H9 (cell line): ENCODE measurements at regions not wholly inside any gene's neighbourhood (a gene's known extent, or its start where the extent isn't known, plus 50 kb on each side); places are given as distances from the start of the nearest gene placed in this dataset.
A peak's percentile ranks its signal among the peaks of the same experiment; 100 is the strongest.

Source experiments
- DNase-seq: peaks from one replicate; pipeline ENCODE4 v3.0.0-alpha.2; 2017
- H2AFZ ChIP-seq: one replicate; pipeline ENCODE4 v1.6.1; 2013; ENCODE audit warnings: mild to moderate bottlenecking, low read length, control low read depth, moderate library complexity
- H2AK5ac ChIP-seq: 2 replicates; pipeline ENCODE4 v1.6.1; 2013; ENCODE audit warnings: low read length, control low read depth, mixed read lengths; ENCODE audit not compliant: insufficient read length
- H2BK120ac ChIP-seq: one replicate; pipeline ENCODE4 v1.6.1; 2013; ENCODE audit warnings: low read depth, mild to moderate bottlenecking, low read length, control low read depth, inconsistent platforms; ENCODE audit not compliant: poor library complexity, severe bottlenecking
- H2BK12ac ChIP-seq: 2 replicates; pipeline ENCODE4 v1.6.1; 2013; ENCODE audit warnings: low read length, control low read depth, mixed read lengths, low read depth; ENCODE audit not compliant: insufficient read length
- H2BK15ac ChIP-seq: 2 replicates; pipeline ENCODE4 v1.6.1; 2013; ENCODE audit warnings: low read depth, low read length, control low read depth
- H2BK20ac ChIP-seq: one replicate; pipeline ENCODE4 v1.6.1; 2013; ENCODE audit warnings: low read depth, mild to moderate bottlenecking, low read length, control low read depth, inconsistent platforms; ENCODE audit not compliant: poor library complexity, severe bottlenecking
- H2BK5ac ChIP-seq: 2 replicates; pipeline ENCODE4 v1.6.1; 2013; ENCODE audit warnings: low read length, control low read depth, mixed read lengths; ENCODE audit not compliant: insufficient read length
- H3K14ac ChIP-seq: 2 replicates; pipeline ENCODE4 v1.6.1; 2013; ENCODE audit warnings: low read length, control low read depth; ENCODE audit not compliant: insufficient read depth
- H3K18ac ChIP-seq: 2 replicates; pipeline ENCODE4 v1.6.1; 2013; ENCODE audit warnings: low read depth, mild to moderate bottlenecking, mixed read lengths, low read length, control low read depth; ENCODE audit not compliant: insufficient read length
- H3K23ac ChIP-seq: 2 replicates; pipeline ENCODE4 v1.6.1; 2013; ENCODE audit warnings: low read length, control low read depth, mixed read lengths, low read depth; ENCODE audit not compliant: insufficient read length
- H3K23me2 ChIP-seq: 2 replicates; pipeline ENCODE4 v1.6.1; 2013; ENCODE audit warnings: low read depth, mild to moderate bottlenecking, mixed read lengths, low read length, control low read depth; ENCODE audit not compliant: insufficient read length, poor library complexity, severe bottlenecking
- H3K27ac ChIP-seq: 2 replicates; pipeline ENCODE4 v1.5.1; 2013; ENCODE audit warnings: low read length, control low read depth, mixed read lengths, low read depth; ENCODE audit not compliant: insufficient read length
- H3K27me3 ChIP-seq: 2 replicates; pipeline ENCODE4 v1.6.1; 2013; ENCODE audit warnings: low read length, control low read depth, inconsistent platforms; ENCODE audit not compliant: insufficient read depth
- H3K4ac ChIP-seq: 2 replicates; pipeline ENCODE4 v1.6.1; 2013; ENCODE audit warnings: low read depth, mild to moderate bottlenecking, control low read depth, inconsistent platforms, low read length, moderate library complexity
- H3K4me1 ChIP-seq: 2 replicates; pipeline ENCODE4 v1.6.1; 2013; ENCODE audit warnings: low read length, control low read depth, inconsistent platforms; ENCODE audit not compliant: insufficient read depth
- H3K4me2 ChIP-seq: 2 replicates; pipeline ENCODE4 v1.6.1; 2013; ENCODE audit warnings: low read length, control low read depth, mixed read lengths; ENCODE audit not compliant: insufficient read length, insufficient read depth
- H3K56ac ChIP-seq: 2 replicates; pipeline ENCODE4 v1.6.1; 2013; ENCODE audit warnings: low read depth, mild to moderate bottlenecking, mixed read lengths, low read length, control low read depth; ENCODE audit not compliant: insufficient read length
- H3K79me1 ChIP-seq: 2 replicates; pipeline ENCODE4 v1.6.1; 2013; ENCODE audit warnings: low read depth, mild to moderate bottlenecking, moderate library complexity, low read length, control low read depth, inconsistent platforms; ENCODE audit not compliant: insufficient read depth, poor library complexity, severe bottlenecking
- H3K79me2 ChIP-seq: 2 replicates; pipeline ENCODE4 v1.6.1; 2013; ENCODE audit warnings: low read length, control low read depth, inconsistent platforms; ENCODE audit not compliant: insufficient read depth
- H3K9ac ChIP-seq: 2 replicates; pipeline ENCODE4 v1.6.1; 2013; ENCODE audit warnings: low read length, control low read depth, mixed read lengths; ENCODE audit not compliant: insufficient read length; ENCODE audit errors: extremely low read depth
- H3K9me3 ChIP-seq: one replicate; pipeline ENCODE4 v1.6.1; 2013; ENCODE audit warnings: low read depth, low read length, inconsistent platforms; ENCODE audit not compliant: control insufficient read depth
- H3T11ph ChIP-seq: one replicate; pipeline ENCODE4 v1.6.1; 2013; ENCODE audit warnings: mild to moderate bottlenecking, low read length, control low read depth, inconsistent platforms
- H4K20me1 ChIP-seq: one replicate; pipeline ENCODE4 v1.6.1; 2013; ENCODE audit not compliant: control insufficient read depth, insufficient read length, insufficient read depth
- H4K5ac ChIP-seq: 2 replicates; pipeline ENCODE4 v1.6.1; 2013; ENCODE audit warnings: low read depth, mild to moderate bottlenecking, mixed read lengths, low read length, control low read depth; ENCODE audit not compliant: insufficient read length
- H4K8ac ChIP-seq: replicated peaks from 2 replicates; pipeline ENCODE4 v1.6.1; 2013; ENCODE audit warnings: low read length, control low read depth, mixed read lengths, low read depth; ENCODE audit not compliant: insufficient read length
- H4K91ac ChIP-seq: 2 replicates; pipeline ENCODE4 v1.6.1; 2013; ENCODE audit warnings: low read depth, mild to moderate bottlenecking, moderate library complexity, mixed read lengths, low read length, control low read depth; ENCODE audit not compliant: insufficient read length
- H3K27ac Mint-ChIP-seq, 3 experiments: 2 replicates in 2 of 3; 3 replicates in 1 of 3; pipeline ENCODE4 v1.8.0; 2020 to 2021; ENCODE audit warnings: mixed read lengths in 3 of 3, mild to moderate bottlenecking in 1 of 3, moderate library complexity in 1 of 3
- H3K27me3 Mint-ChIP-seq: 2 replicates; pipeline ENCODE4 v1.8.0; 2021; ENCODE audit warnings: low read depth, mild to moderate bottlenecking, moderate library complexity, mixed read lengths
- H3K36me3 Mint-ChIP-seq, 3 experiments: 2 replicates in 2 of 3; 3 replicates in 1 of 3; pipeline ENCODE4 v1.8.0; 2020 to 2021; ENCODE audit warnings: low read depth in 3 of 3, mixed read lengths in 3 of 3; ENCODE audit not compliant: insufficient read depth in 1 of 3
- H3K4me1 Mint-ChIP-seq, 2 experiments: 2 replicates each; pipeline ENCODE4 v1.8.0; 2020; ENCODE audit warnings: mixed read lengths in 2 of 2
- H3K4me3 Mint-ChIP-seq, 2 experiments: 2 replicates in 1 of 2; 3 replicates in 1 of 2; pipeline ENCODE4 v1.8.0; 2020 to 2021; ENCODE audit warnings: mild to moderate bottlenecking in 2 of 2, mixed read lengths in 2 of 2, moderate library complexity in 1 of 2
- H3K9me3 Mint-ChIP-seq, 2 experiments: 2 replicates in 1 of 2; 3 replicates in 1 of 2; pipeline ENCODE4 v1.8.0; 2020; ENCODE audit warnings: mild to moderate bottlenecking in 2 of 2, mixed read lengths in 2 of 2, moderate library complexity in 1 of 2
- CTCF ChIP-seq: fragments of 200-600 bp; sonication (generic); conservative IDR thresholded peaks from 3 replicates; pipeline ENCODE4 v1.8.0; 2021; ENCODE audit warnings: antibody characterized with exemption, mild to moderate bottlenecking
- WGBS: extraction: QIAGEN DNeasy Blood & Tissue Kit; methylation state at CpG from one replicate; pipeline ENCODE4 v1.1.7; 2013; ENCODE audit warnings: missing lambda C conversion rate, low lambda C conversion rate, mixed read lengths; ENCODE audit not compliant: insufficient read length; ENCODE audit errors: extremely low coverage; 5-methylcytosine and 5-hydroxymethylcytosine counted together

GRCh38 chr1:5341471-5341870 is 650.8 kb downstream of the NPHP4 start:
- Histone ChIP-seq H3K79me1 (no peaks in the 10 kb centered on the region), H2AK5ac (no peak overlapping the region), H3K27me3 (no peaks in the 10 kb centered on the region), H2BK20ac (no peak overlapping the region), H3K56ac (no peak overlapping the region), H4K8ac (no peak overlapping the region), H3K14ac (peak overlapping the region; percentile 2; the same call in 1 of the 2 replicates), H3K9ac (no peak overlapping the region), H3K23me2 (no peaks in the 10 kb centered on the region), H2AFZ (no peak overlapping the region), H3K4ac (no peak overlapping the region), H2BK120ac (no peak overlapping the region), H3K27ac (no peak overlapping the region), H4K5ac (no peak overlapping the region), H4K20me1 (no peaks in the 10 kb centered on the region), H4K91ac (no peak overlapping the region), H3K79me2 (no peaks in the 10 kb centered on the region), H3K9me3 (no peaks in the 10 kb centered on the region), H3K4me1 (no peaks in the 10 kb centered on the region), H3K4me2 (no peak overlapping the region), H2BK15ac (no peak overlapping the region), H3K23ac (no peak overlapping the region), H2BK5ac (no peak overlapping the region), H3K18ac (no peak overlapping the region), H3T11ph (no peak overlapping the region), H2BK12ac (no peak overlapping the region)
- TF ChIP-seq CTCF, result no peak
- Mint-ChIP-seq H3K27me3 (peaks cover 19% of the 10 kb centered on the region), H3K36me3 (no peaks in the 10 kb centered on the region), H3K27ac (no peak overlapping the region), H3K9me3 (no peaks in the 10 kb centered on the region; a peak in 1 of 5 replicates), H3K4me3 (no peak overlapping the region), H3K4me1 (no peaks in the 10 kb centered on the region)
- WGBS, result no CpG with 5 or more reads among the region's 3 CpGs
- DNase-seq, result no peak
